ENCODE measurements at regions not wholly inside any gene's neighbourhood (a gene's known extent, or its start where the extent isn't known, plus 50 kb on each side); places are given as distances from the start of the nearest gene placed in this dataset.

GRCh38 chr13:107069108-107069776 is 501.3 kb upstream of the ARGLU1 start:
- peaks cover 0 to 10% (median 3%) of the 10 kb centered on the region in 7 donors for H3K9me3 Mint-ChIP-seq
- H3K4me3 Mint-ChIP-seq = no peak overlapping the region
- no peak overlapping the region for H3K27ac Mint-ChIP-seq
- H3K36me3 Mint-ChIP-seq = no peaks in the 10 kb centered on the region
- H3K27me3 Mint-ChIP-seq = no peaks in the 10 kb centered on the region
- Histone ChIP-seq H3K27me3 (ENCODE audit: control insufficient read depth, insufficient read depth, low read length) (no peaks in the 10 kb centered on the region), H3K36me3 (ENCODE audit: control insufficient read depth, insufficient read depth, low read length) (no peaks in the 10 kb centered on the region), H3K9me3 (ENCODE audit: control insufficient read depth in 2 of 2, low read length in 2 of 2) (peaks cover 0 to 5% of the 10 kb centered on the region in 2 experiments), H3K4me3 (ENCODE audit: low read depth, low read length) (no peak overlapping the region), H3K4me1 (ENCODE audit: control insufficient read depth, insufficient read depth, low read length, poor library complexity, severe bottlenecking) (no peaks in the 10 kb centered on the region), H3K27ac (ENCODE audit: insufficient read depth, low read length, poor library complexity, severe bottlenecking) (no peak overlapping the region)
- ATAC-seq (ENCODE audit: low read depth in 2 of 2) (no peak), DNase-seq (no peak)
- no peaks in the 10 kb centered on the region for H3K4me1 Mint-ChIP-seq

- no peak for ATAC-seq (ENCODE audit: low read depth in 2 of 2)
- Histone ChIP-seq H3K4me3 (ENCODE audit: low read depth, low read length) (no peak overlapping the region), H3K27me3 (ENCODE audit: control insufficient read depth, insufficient read depth, low read length) (no peaks in the 10 kb centered on the region), H3K4me1 (ENCODE audit: control insufficient read depth, insufficient read depth, low read length, poor library complexity, severe bottlenecking) (no peaks in the 10 kb centered on the region), H3K36me3 (ENCODE audit: control insufficient read depth, insufficient read depth, low read length) (no peaks in the 10 kb centered on the region), H3K27ac (ENCODE audit: insufficient read depth, low read length, poor library complexity, severe bottlenecking) (no peak overlapping the region), H3K9me3 (ENCODE audit: control insufficient read depth in 2 of 2, low read length in 2 of 2) (peaks cover 0 to 5% of the 10 kb centered on the region in 2 experiments)
- H3K36me3 Mint-ChIP-seq = no peaks in the 10 kb centered on the region
- DNase-seq = no peak
- H3K27ac Mint-ChIP-seq = no peak overlapping the region
- H3K27me3 Mint-ChIP-seq = no peaks in the 10 kb centered on the region
- H3K4me3 Mint-ChIP-seq = no peak overlapping the region
- no peaks in the 10 kb centered on the region for H3K4me1 Mint-ChIP-seq
- peaks cover 0 to 5% (median 3%) of the 10 kb centered on the region in 7 donors for H3K9me3 Mint-ChIP-seq
Measured at GRCh38 chr13:107067381-107067780, 499.4 kb upstream of the ARGLU1 start.

GRCh38 chr13:107066355-107066754 is 498.4 kb upstream of the ARGLU1 start:
- H3K9me3 Mint-ChIP-seq = peaks cover 0 to 6% (median 3%) of the 10 kb centered on the region in 7 donors
- ATAC-seq (ENCODE audit: low read depth in 2 of 2) = no peak
- H3K4me3 Mint-ChIP-seq = no peak overlapping the region
- Histone ChIP-seq H3K4me1 (ENCODE audit: control insufficient read depth, insufficient read depth, low read length, poor library complexity, severe bottlenecking) (no peaks in the 10 kb centered on the region), H3K27ac (ENCODE audit: insufficient read depth, low read length, poor library complexity, severe bottlenecking) (no peak overlapping the region), H3K27me3 (ENCODE audit: control insufficient read depth, insufficient read depth, low read length) (no peaks in the 10 kb centered on the region), H3K9me3 (ENCODE audit: control insufficient read depth in 2 of 2, low read length in 2 of 2) (peaks cover 0 to 5% of the 10 kb centered on the region in 2 experiments), H3K36me3 (ENCODE audit: control insufficient read depth, insufficient read depth, low read length) (no peaks in the 10 kb centered on the region), H3K4me3 (ENCODE audit: low read depth, low read length) (no peak overlapping the region)
- no peaks in the 10 kb centered on the region for H3K4me1 Mint-ChIP-seq
- DNase-seq = no peak
- H3K36me3 Mint-ChIP-seq = no peaks in the 10 kb centered on the region
- no peak overlapping the region for H3K27ac Mint-ChIP-seq
- H3K27me3 Mint-ChIP-seq = no peaks in the 10 kb centered on the region

- Mint-ChIP-seq H3K4me3 (no peak overlapping the region), H3K9me3 (peaks cover 0 to 11% (median 3%) of the 10 kb centered on the region in 7 donors), H3K36me3 (no peaks in the 10 kb centered on the region), H3K27ac (no peak overlapping the region), H3K27me3 (no peaks in the 10 kb centered on the region), H3K4me1 (no peaks in the 10 kb centered on the region)
- H3K9me3 ChIP-seq (ENCODE audit: control insufficient read depth in 2 of 2, low read length in 2 of 2) = peaks cover 0 to 5% of the 10 kb centered on the region in 2 experiments
- no peak for DNase-seq
- H3K4me3 ChIP-seq (ENCODE audit: low read depth, low read length) = no peak overlapping the region
- no peak for ATAC-seq (ENCODE audit: low read depth in 2 of 2)
- H3K36me3 ChIP-seq (ENCODE audit: control insufficient read depth, insufficient read depth, low read length) = no peaks in the 10 kb centered on the region
- H3K27ac ChIP-seq (ENCODE audit: insufficient read depth, low read length, poor library complexity, severe bottlenecking) = no peak overlapping the region
- H3K4me1 ChIP-seq (ENCODE audit: control insufficient read depth, insufficient read depth, low read length, poor library complexity, severe bottlenecking) = no peaks in the 10 kb centered on the region
- no peaks in the 10 kb centered on the region for H3K27me3 ChIP-seq (ENCODE audit: control insufficient read depth, insufficient read depth, low read length)
Measured at GRCh38 chr13:107065036-107065435, 497.1 kb upstream of the ARGLU1 start.

GRCh38 chr13:107057028-107057631 is 489.2 kb upstream of the ARGLU1 start:
- H3K27ac Mint-ChIP-seq = no peak overlapping the region
- H3K4me3 Mint-ChIP-seq = no peak overlapping the region
- H3K36me3 Mint-ChIP-seq = no peaks in the 10 kb centered on the region
- Histone ChIP-seq H3K9me3 (ENCODE audit: control insufficient read depth in 2 of 2, low read length in 2 of 2) (no peaks in the 10 kb centered on the region), H3K36me3 (ENCODE audit: control insufficient read depth, insufficient read depth, low read length) (no peaks in the 10 kb centered on the region), H3K4me1 (ENCODE audit: control insufficient read depth, insufficient read depth, low read length, poor library complexity, severe bottlenecking) (no peaks in the 10 kb centered on the region), H3K27me3 (ENCODE audit: control insufficient read depth, insufficient read depth, low read length) (no peaks in the 10 kb centered on the region), H3K27ac (ENCODE audit: insufficient read depth, low read length, poor library complexity, severe bottlenecking) (no peak overlapping the region), H3K4me3 (ENCODE audit: low read depth, low read length) (no peak overlapping the region)
- H3K9me3 Mint-ChIP-seq = peaks cover 3 to 10% (median 8%) of the 10 kb centered on the region in 7 donors
- no peaks in the 10 kb centered on the region for H3K27me3 Mint-ChIP-seq
- no peaks in the 10 kb centered on the region for H3K4me1 Mint-ChIP-seq
- ATAC-seq (ENCODE audit: low read depth in 2 of 2) = no peak
- DNase-seq = no peak

GRCh38 chr13:107043021-107043956 is 475.4 kb upstream of the ARGLU1 start:
- peaks cover 0 to 5% of the 10 kb centered on the region in 2 experiments for H3K9me3 ChIP-seq (ENCODE audit: control insufficient read depth in 2 of 2, low read length in 2 of 2)
- Mint-ChIP-seq H3K27ac (no peak overlapping the region), H3K4me1 (no peaks in the 10 kb centered on the region), H3K4me3 (no peak overlapping the region), H3K27me3 (no peaks in the 10 kb centered on the region), H3K36me3 (no peaks in the 10 kb centered on the region), H3K9me3 (peaks cover 3 to 18% (median 7%) of the 10 kb centered on the region in 7 donors)
- no peaks in the 10 kb centered on the region for H3K36me3 ChIP-seq (ENCODE audit: control insufficient read depth, insufficient read depth, low read length)
- H3K27ac ChIP-seq (ENCODE audit: insufficient read depth, low read length, poor library complexity, severe bottlenecking) = no peak overlapping the region
- no peaks in the 10 kb centered on the region for H3K4me1 ChIP-seq (ENCODE audit: control insufficient read depth, insufficient read depth, low read length, poor library complexity, severe bottlenecking)
- ATAC-seq (ENCODE audit: low read depth in 2 of 2) = no peak
- no peak for DNase-seq
- H3K27me3 ChIP-seq (ENCODE audit: control insufficient read depth, insufficient read depth, low read length) = no peaks in the 10 kb centered on the region
- H3K4me3 ChIP-seq (ENCODE audit: low read depth, low read length) = no peak overlapping the region

- no peak for ATAC-seq (ENCODE audit: low read depth in 2 of 2)
Measured at GRCh38 chr13:107035778-107036177, 467.8 kb upstream of the ARGLU1 start.

More at GRCh38 chr13:107035778-107036177, 467.8 kb upstream of the ARGLU1 start:
- peaks cover 2 to 4% of the 10 kb centered on the region in 2 experiments for H3K9me3 ChIP-seq (ENCODE audit: control insufficient read depth in 2 of 2, low read length in 2 of 2)
- no peak overlapping the region for H3K4me3 ChIP-seq (ENCODE audit: low read depth, low read length)
- Mint-ChIP-seq H3K9me3 (peaks cover 0 to 12% (median 5%) of the 10 kb centered on the region in 7 donors), H3K4me1 (no peaks in the 10 kb centered on the region), H3K27me3 (no peaks in the 10 kb centered on the region), H3K27ac (no peak overlapping the region), H3K36me3 (no peaks in the 10 kb centered on the region), H3K4me3 (no peak overlapping the region)
- H3K27ac ChIP-seq (ENCODE audit: insufficient read depth, low read length, poor library complexity, severe bottlenecking) = no peak overlapping the region
- DNase-seq = no peak
- H3K4me1 ChIP-seq (ENCODE audit: control insufficient read depth, insufficient read depth, low read length, poor library complexity, severe bottlenecking) = no peaks in the 10 kb centered on the region
- H3K27me3 ChIP-seq (ENCODE audit: control insufficient read depth, insufficient read depth, low read length) = no peaks in the 10 kb centered on the region
- no peaks in the 10 kb centered on the region for H3K36me3 ChIP-seq (ENCODE audit: control insufficient read depth, insufficient read depth, low read length)

Data from CD4-positive, CD25-positive, alpha-beta regulatory T cell (primary cell).